Activated B cell treated with CpG ODN at 0.5 μM for 24 hours (primary cell): ENCODE measurements at regions not wholly inside any gene's neighbourhood (a gene's known extent, or its start where the extent isn't known, plus 50 kb on each side); places are given as distances from the start of the nearest gene placed in this dataset.

Experiments used
- ATAC-seq: fragments of 200-7000 bp; cut with Tn5 transposase; one replicate; pipeline ENCODE4 v1.10.0; 2021; ENCODE audit warnings: low read depth, mild to moderate bottlenecking, moderate library complexity
- CTCF ChIA-PET: fragments of 350-600 bp; sonication (Branson Sonifier 250); formaldehyde crosslinking; loops from one replicate; lab custom pipeline; 2021; ENCODE audit warnings: antibody characterized with exemption; lab: Charles Lee
- POLR2A ChIA-PET: fragments of 350-600 bp; sonication (Branson Sonifier 250); formaldehyde crosslinking; loops from one replicate; lab custom pipeline; 2021; ENCODE audit warnings: antibody characterized with exemption; lab: Charles Lee
- DNase-seq: peaks from one replicate; pipeline ENCODE4 v3.0.0; 2022
- H3K27ac Mint-ChIP-seq: one replicate; pipeline ENCODE4 v1.8.0; 2020; ENCODE audit warnings: mixed read lengths
- H3K27me3 Mint-ChIP-seq: one replicate; pipeline ENCODE4 v1.8.0; 2021; ENCODE audit warnings: mixed read lengths
- H3K36me3 Mint-ChIP-seq: one replicate; pipeline ENCODE4 v1.8.0; 2021; ENCODE audit warnings: low read depth, mixed read lengths
- H3K4me1 Mint-ChIP-seq: one replicate; pipeline ENCODE4 v1.8.0; 2021; ENCODE audit warnings: mixed read lengths
- H3K4me3 Mint-ChIP-seq: one replicate; pipeline ENCODE4 v1.8.0; 2020; ENCODE audit warnings: mild to moderate bottlenecking, mixed read lengths
- H3K9me3 Mint-ChIP-seq: one replicate; pipeline ENCODE4 v1.8.0; 2020; ENCODE audit warnings: mixed read lengths
- CTCF ChIP-seq: fragments of 200-600 bp; IDR thresholded peaks from one replicate; pipeline ENCODE4 v1.8.0; 2022; ENCODE audit warnings: antibody characterized with exemption, mild to moderate bottlenecking
- intact Hi-C: fragments of 100-400 bp; cut with micrococcal nuclease; formaldehyde crosslinking; loops from one replicate; pipeline ENCODE4 v1.15.1; 2024

- intact Hi-C loops: no loop called here
- DNase-seq (no peak), ATAC-seq (no peak)
- Mint-ChIP-seq H3K4me1 (no peaks in the 10 kb centered on the region), H3K36me3 (no peaks in the 10 kb centered on the region), H3K27ac (no peak overlapping the region), H3K9me3 (no peaks in the 10 kb centered on the region), H3K4me3 (no peak overlapping the region), H3K27me3 (peaks cover 4% of the 10 kb centered on the region)
- ChIA-PET POLR2A (no interaction called here), CTCF (interaction anchor here (0.9 kb wide), 1 partner anchor 10 kb away, joined by 4 read pairs; no protein-coding TSS in a partner anchor)
- no peak for TF ChIP-seq CTCF
Measured at GRCh38 chr12:47014474-47014873, 64.9 kb upstream of the PCED1B start.

DNA sequence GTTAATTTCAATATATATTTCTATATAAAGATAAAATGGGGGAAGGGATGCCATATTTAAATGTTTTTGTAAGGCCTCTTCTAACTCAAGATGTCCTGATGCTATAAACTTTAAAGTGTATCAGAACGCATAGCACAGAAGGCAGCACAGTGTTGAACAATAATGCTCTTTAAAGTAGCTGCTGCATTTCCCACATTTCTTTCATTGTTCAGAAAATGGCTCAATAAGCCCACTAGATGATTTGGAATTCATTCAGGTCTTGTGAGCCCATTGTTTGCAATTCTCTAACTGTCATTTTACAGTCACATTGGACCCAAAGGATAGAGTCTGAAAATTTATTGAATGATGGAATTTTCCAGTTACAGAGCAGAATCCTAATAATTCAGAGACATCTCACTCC, 64.0 kb upstream of the PCED1B start:
- no peak for TF ChIP-seq CTCF
- no peak for ATAC-seq
- POLR2A ChIA-PET: no interaction called here
- peaks cover 4% of the 10 kb centered on the region for H3K27me3 Mint-ChIP-seq
- CTCF ChIA-PET: no interaction called here
- H3K9me3 Mint-ChIP-seq: no peaks in the 10 kb centered on the region
- H3K4me1 Mint-ChIP-seq: no peaks in the 10 kb centered on the region
- intact Hi-C loops: no loop called here
- no peak overlapping the region for H3K4me3 Mint-ChIP-seq
- DNase-seq: no peak
- H3K27ac Mint-ChIP-seq: no peak overlapping the region
- H3K36me3 Mint-ChIP-seq: no peaks in the 10 kb centered on the region

DNA sequence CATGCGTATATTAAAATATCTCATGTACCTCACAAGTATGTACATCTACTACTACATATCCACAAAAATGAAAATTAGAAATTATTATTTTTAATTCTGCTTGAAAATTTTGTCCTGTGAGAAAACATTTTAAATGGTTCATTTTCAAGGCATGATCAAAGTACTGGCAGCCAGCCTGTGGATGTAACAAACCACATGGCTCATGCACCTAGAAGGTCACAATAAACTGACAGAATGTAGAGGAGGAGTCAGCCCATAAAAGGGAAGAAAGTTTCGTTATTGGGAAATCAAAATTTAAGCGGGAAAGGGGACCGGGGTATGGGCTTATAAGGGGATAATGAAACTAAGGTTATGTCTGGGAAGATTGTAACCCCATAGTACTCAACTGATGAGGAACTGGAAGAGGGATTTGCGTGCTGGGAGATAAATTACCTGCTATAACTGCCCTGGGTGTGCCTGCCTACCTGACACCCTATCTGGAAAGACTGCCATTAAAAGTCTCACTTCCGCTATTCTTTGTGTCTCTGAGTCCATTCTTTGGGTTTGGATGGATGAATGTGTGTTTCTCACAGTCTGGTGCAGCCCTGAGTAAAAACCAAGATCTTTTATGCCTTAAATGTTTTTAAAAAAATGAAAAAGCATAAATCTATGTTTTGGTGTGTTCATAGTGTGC, 62.2 kb upstream of the PCED1B start:
- Mint-ChIP-seq H3K4me1 (no peaks in the 10 kb centered on the region), H3K27me3 (no peaks in the 10 kb centered on the region)

DNA sequence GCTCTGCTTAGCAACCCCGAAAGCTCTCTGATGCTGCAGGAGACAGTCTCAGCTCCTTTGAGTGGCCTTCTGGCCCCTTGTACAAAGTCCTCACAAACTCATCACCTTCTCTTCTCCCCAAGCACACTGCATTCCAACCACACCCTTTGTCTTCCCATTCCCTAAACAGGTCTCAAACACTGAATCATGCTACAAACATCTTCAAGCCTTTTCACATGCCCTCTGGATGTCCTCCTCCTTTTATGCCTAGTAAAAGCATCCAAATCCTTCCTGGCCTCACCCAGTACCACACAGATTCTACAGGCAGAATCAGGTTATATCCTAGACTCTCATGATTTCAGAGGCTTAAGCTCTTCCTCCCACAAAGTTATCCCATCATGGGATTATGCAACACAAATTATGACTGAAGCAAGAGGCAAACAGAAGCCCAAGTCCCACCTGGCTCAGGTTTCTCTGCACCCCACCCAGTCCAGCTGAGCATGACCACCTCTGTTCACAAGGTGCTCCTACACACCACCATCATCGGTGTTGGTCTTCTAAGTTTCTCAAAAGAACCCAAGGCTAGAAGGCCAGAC, 61.4 kb upstream of the PCED1B start:
- Mint-ChIP-seq H3K4me1 (no peaks in the 10 kb centered on the region), H3K9me3 (no peaks in the 10 kb centered on the region), H3K27me3 (no peaks in the 10 kb centered on the region), H3K4me3 (no peak overlapping the region), H3K27ac (no peak overlapping the region), H3K36me3 (no peaks in the 10 kb centered on the region)
- DNase-seq: no peak
- ChIA-PET POLR2A (no interaction called here), CTCF (no interaction called here)
- ATAC-seq: no peak
- intact Hi-C loops: no loop called here
- TF ChIP-seq CTCF: no peak

More for the DNA sequence above, 62.2 kb upstream of the PCED1B start:
- ChIA-PET CTCF (no interaction called here), POLR2A (no interaction called here)
- no peaks in the 10 kb centered on the region for H3K36me3 Mint-ChIP-seq
- H3K4me3 Mint-ChIP-seq: no peak overlapping the region
- intact Hi-C loops: no loop called here
- ATAC-seq (no peak), DNase-seq (no peak)
- no peaks in the 10 kb centered on the region for H3K9me3 Mint-ChIP-seq
- no peak overlapping the region for H3K27ac Mint-ChIP-seq
- no peak for TF ChIP-seq CTCF

- H3K27ac Mint-ChIP-seq: no peak overlapping the region
- H3K36me3 Mint-ChIP-seq: no peaks in the 10 kb centered on the region
- DNase-seq: no peak
- no peak for ATAC-seq
- H3K4me1 Mint-ChIP-seq: no peaks in the 10 kb centered on the region
- CTCF ChIA-PET: interaction anchor here (0.9 to 3.2 kb wide), 11 partner anchors 12 to 948 kb away, joined by 3 to 39 read pairs (median 5); no protein-coding TSS in a partner anchor
- no peaks in the 10 kb centered on the region for H3K27me3 Mint-ChIP-seq
- H3K9me3 Mint-ChIP-seq: no peaks in the 10 kb centered on the region
- no peak for TF ChIP-seq CTCF
- POLR2A ChIA-PET: no interaction called here
- intact Hi-C loops: loop anchor here (2.0 to 5.0 kb wide), 3 partner anchors 346 to 1478 kb away; partner anchors contain the start of gene SCAF11
- no peak overlapping the region for H3K4me3 Mint-ChIP-seq
Measured at GRCh38 chr12:47020211-47020821, 59.1 kb upstream of the PCED1B start.
